NCI-H128 (cell line): ENCODE measurements at regions not wholly inside any gene's neighbourhood (a gene's known extent, or its start where the extent isn't known, plus 50 kb on each side); places are given as distances from the start of the nearest gene placed in this dataset.
"Not testable (repeated sequence)": the region's sequence is repeated elsewhere in the genome, so short reads cannot be mapped to it uniquely, and the experiment has no call there.

Experiments
- DNase-seq: peaks from one replicate; lab custom pipeline; 2025; ENCODE audit not compliant: unreplicated experiment; lab: John Stamatoyannopoulos, UW

- DNase-seq = no peak
These were observed 168.7 kb downstream of the KCNS3 start for GRCh38 chr2:18047213-18047611.

GRCh38 chr2:18046558-18047212 is 168.2 kb downstream of the KCNS3 start:
- no peak for DNase-seq

- DNase-seq = no peak
These were observed 167.6 kb downstream of the KCNS3 start for GRCh38 chr2:18046017-18046416.

GRCh38 chr2:18045230-18045629 is 166.8 kb downstream of the KCNS3 start:
- no peak for DNase-seq

GRCh38 chr2:18017381-18017780 is 138.9 kb downstream of the KCNS3 start:
- DNase-seq = not testable (repeated sequence)

- DNase-seq = no peak
These were observed 131.4 kb downstream of the KCNS3 start for GRCh38 chr2:18009891-18010290.

- DNase-seq = no peak
These were observed 126.9 kb downstream of the KCNS3 start for GRCh38 chr2:18005411-18005810.

- DNase-seq = no peak
These were observed 123.2 kb downstream of the KCNS3 start for GRCh38 chr2:18001671-18002070.

GRCh38 chr2:17996978-17997377 is 118.5 kb downstream of the KCNS3 start:
- DNase-seq = no peak

GRCh38 chr2:17995593-17995992 is 117.1 kb downstream of the KCNS3 start:
- no peak for DNase-seq
